Germinal center (tissue), 1 donor: ENCODE measurements at regions not wholly inside any gene's neighbourhood (a gene's known extent, or its start where the extent isn't known, plus 50 kb on each side); places are given as distances from the start of the nearest gene placed in this dataset.
"Not testable (repeated sequence)": the region's sequence is repeated elsewhere in the genome, so short reads cannot be mapped to it uniquely, and the experiment has no call there.

Experiments
- DNase-seq: peaks from one replicate; pipeline ENCODE4 v3.0.0; 2012; ENCODE audit warnings: mixed read lengths, low spot score

- DNase-seq: no peak
Measured at GRCh38 chr21:23607782-23608431, 1999.4 kb downstream of the MRPL39 start.

GRCh38 chr21:23601549-23601948, 2005.7 kb downstream of the MRPL39 start:
- no peak for DNase-seq

GRCh38 chr21:23593582-23593981, 2013.7 kb downstream of the MRPL39 start:
- no peak for DNase-seq

- no peak for DNase-seq
Measured at GRCh38 chr21:23585419-23585818, 2021.9 kb downstream of the MRPL39 start.

- DNase-seq: no peak
Measured at GRCh38 chr21:23579573-23579972, 2027.7 kb downstream of the MRPL39 start.

- DNase-seq: no peak
Measured at GRCh38 chr21:23578027-23578426, 2029.3 kb downstream of the MRPL39 start.

- DNase-seq: no peak
Measured at GRCh38 chr21:23574932-23575331, 2032.3 kb downstream of the MRPL39 start.

- DNase-seq: not testable (repeated sequence)
Measured at GRCh38 chr21:23548924-23549323, 2058.4 kb downstream of the MRPL39 start.

- DNase-seq: no peak
Measured at GRCh38 chr21:23543333-23543732, 2063.9 kb downstream of the MRPL39 start.

GRCh38 chr21:23542097-23542496, 2065.2 kb downstream of the MRPL39 start:
- DNase-seq: no peak

GRCh38 chr21:23541571-23541970, 2065.7 kb downstream of the MRPL39 start:
- no peak for DNase-seq

- DNase-seq: no peak
Measured at GRCh38 chr21:23534850-23535249, 2072.4 kb downstream of the MRPL39 start.

GRCh38 chr21:23531444-23531843, 2075.8 kb downstream of the MRPL39 start:
- DNase-seq: no peak

- DNase-seq: no peak
Measured at GRCh38 chr21:23524685-23525084, 2082.6 kb downstream of the MRPL39 start.

- DNase-seq: no peak
Measured at GRCh38 chr21:23522751-23523150, 2084.5 kb downstream of the MRPL39 start.

GRCh38 chr21:23507501-23507900, 2099.8 kb downstream of the MRPL39 start:
- no peak for DNase-seq

- DNase-seq: no peak
Measured at GRCh38 chr21:23496729-23497128, 2110.6 kb downstream of the MRPL39 start.

GRCh38 chr21:23488245-23488644, 2119.0 kb downstream of the MRPL39 start:
- no peak for DNase-seq

GRCh38 chr21:23480591-23481270, 2126.6 kb downstream of the MRPL39 start:
- no peak for DNase-seq

GRCh38 chr21:23478381-23478780, 2128.9 kb downstream of the MRPL39 start:
- DNase-seq: no peak

- DNase-seq: no peak
Measured at GRCh38 chr21:23475281-23476219, 2131.7 kb downstream of the MRPL39 start.

GRCh38 chr21:23471877-23472276, 2135.4 kb downstream of the MRPL39 start:
- no peak for DNase-seq

- no peak for DNase-seq
Measured at GRCh38 chr21:23463365-23463764, 2143.9 kb downstream of the MRPL39 start.
